OCI-LY3 (cell line): ENCODE measurements at regions not wholly inside any gene's neighbourhood (a gene's known extent, or its start where the extent isn't known, plus 50 kb on each side); places are given as distances from the start of the nearest gene placed in this dataset.

Experiments used
- H2AFZ ChIP-seq: fragments of 200-600, 300-600 bp; shearing (Covaris generic); 2 replicates; pipeline ENCODE4 v1.6.0; 2014; ENCODE audit warnings: antibody characterized with exemption, low read depth, low read length
- H3K27ac ChIP-seq: fragments of 200-600, 300-600 bp; sonication (generic); 2 replicates; pipeline ENCODE4 v1.5.1; 2014; ENCODE audit warnings: mild to moderate bottlenecking, low read length, moderate library complexity, mixed read lengths
- H3K27me3 ChIP-seq: fragments of 200-600, 300-600 bp; sonication (generic); 2 replicates; pipeline ENCODE4 v1.6.1; 2014; ENCODE audit warnings: low read depth, low read length, mixed read lengths
- H3K36me3 ChIP-seq: fragments of 200-600, 300-600 bp; sonication (generic); replicated peaks from 2 replicates; pipeline ENCODE3; 2014; ENCODE audit warnings: low read depth, low read length, mixed read lengths
- H3K4me1 ChIP-seq: fragments of 300-600, 200-600 bp; sonication (generic); 2 replicates; pipeline ENCODE4 v1.6.1; 2014; ENCODE audit warnings: low read length, mixed read lengths
- H3K4me2 ChIP-seq: fragments of 200-600, 300-600 bp; sonication (generic); 2 replicates; pipeline ENCODE4 v1.6.1; 2014; ENCODE audit warnings: low read length, mixed read lengths
- H3K4me3 ChIP-seq: fragments of 300-600, 200-600 bp; sonication (generic); 2 replicates; pipeline ENCODE4 v1.5.1; 2014; ENCODE audit warnings: antibody characterized with exemption, mild to moderate bottlenecking, low read length, moderate library complexity
- H3K79me2 ChIP-seq: fragments of 300-600, 200-600 bp; shearing (Covaris generic); 2 replicates; pipeline ENCODE4 v1.6.1; 2014; ENCODE audit warnings: mild to moderate bottlenecking, low read length, mixed read lengths
- H3K9ac ChIP-seq: fragments of 300-600, 200-600 bp; shearing (Covaris generic); 2 replicates; pipeline ENCODE4 v1.6.0; 2014; ENCODE audit warnings: mild to moderate bottlenecking, low read length, moderate library complexity
- H3K9me3 ChIP-seq: fragments of 200-600, 300-600 bp; shearing (Covaris generic); 2 replicates; pipeline ENCODE4 v1.6.1; 2014; ENCODE audit warnings: low read length, mixed read lengths; ENCODE audit not compliant: insufficient read depth
- H4K20me1 ChIP-seq: fragments of 200-600, 300-600 bp; sonication (generic); 2 replicates; pipeline ENCODE4 v1.6.1; 2016; ENCODE audit warnings: low read length, mixed read lengths; ENCODE audit not compliant: insufficient read depth
- CTCF ChIP-seq: fragments of 200-600, 300-600 bp; sonication (generic); IDR thresholded peaks from 2 replicates; pipeline ENCODE4 v1.5.1; 2014; ENCODE audit warnings: antibody characterized with exemption, low read length, low read depth
- EZH2phosphoT487 ChIP-seq: fragments of 200-600 bp; shearing (Covaris generic); IDR thresholded peaks from 2 replicates; pipeline ENCODE4 v1.6.1; 2018; ENCODE audit warnings: antibody characterized with exemption, mixed run types, low read depth

DNA sequence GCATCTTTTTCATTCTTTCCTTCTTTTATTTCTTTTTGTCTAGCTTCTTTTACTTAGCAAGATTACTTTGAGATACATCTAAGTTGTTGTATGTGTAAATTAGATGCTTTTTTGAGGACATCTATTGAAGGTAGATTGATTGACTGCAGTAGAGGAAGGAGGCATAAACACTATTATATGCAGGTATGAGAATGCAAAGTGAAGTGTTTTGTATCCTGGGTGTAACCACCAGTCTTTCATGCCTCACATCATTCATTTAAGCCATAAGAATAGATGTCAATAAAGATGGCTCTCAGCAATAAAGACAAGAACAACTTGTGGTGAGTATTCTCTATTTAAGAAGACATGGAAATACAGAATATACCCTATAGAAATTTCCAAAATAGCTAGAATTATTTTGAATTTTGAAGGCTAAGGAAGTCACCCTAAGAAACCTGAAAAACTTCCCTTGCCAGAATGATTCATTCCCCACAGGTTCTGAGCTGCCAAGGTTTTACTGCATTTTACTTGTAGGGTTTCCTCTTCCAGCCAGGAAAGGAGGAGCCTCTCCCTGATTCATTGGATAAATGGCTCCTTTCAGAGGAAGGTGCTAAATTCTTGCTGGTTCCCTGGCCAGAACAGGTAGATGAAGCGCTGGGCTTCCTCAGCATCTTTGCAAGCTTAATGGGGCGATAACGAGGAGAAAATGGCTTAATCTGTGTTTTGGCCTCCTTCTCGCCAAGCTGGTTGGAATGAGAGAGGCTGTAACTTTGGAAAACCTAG, 279.8 kb upstream of the SLC14A2 start:
- Histone ChIP-seq H3K9ac (no peak overlapping the region), H3K9me3 (no peaks in the 10 kb centered on the region), H4K20me1 (no peaks in the 10 kb centered on the region), H3K79me2 (no peaks in the 10 kb centered on the region), H3K4me3 (no peak overlapping the region), H2AFZ (no peak overlapping the region), H3K27me3 (peaks cover 61% of the 10 kb centered on the region), H3K27ac (no peak overlapping the region), H3K4me2 (no peak overlapping the region), H3K4me1 (no peaks in the 10 kb centered on the region), H3K36me3 (no peaks in the 10 kb centered on the region)
- TF ChIP-seq EZH2phosphoT487 (no peak), CTCF (no peak)

DNA sequence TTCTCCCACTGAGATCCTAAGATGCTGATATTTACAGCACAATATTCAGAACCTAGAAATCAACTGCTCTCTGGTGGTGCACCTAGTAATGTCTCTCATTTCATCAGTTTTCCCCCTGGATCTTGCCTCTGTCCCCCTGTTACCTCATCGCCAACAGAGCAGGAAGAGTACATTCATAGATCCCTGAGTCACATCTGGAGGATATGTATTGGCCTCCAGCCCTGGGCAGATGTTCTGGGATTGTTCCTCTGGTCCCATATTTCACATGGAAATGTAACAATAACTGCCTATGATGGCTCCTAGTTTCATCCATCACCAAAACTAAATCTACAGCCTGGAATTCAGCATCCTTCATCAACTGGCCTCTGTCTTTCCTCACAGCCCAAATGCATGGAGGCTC, 278.8 kb upstream of the SLC14A2 start:
- Histone ChIP-seq H3K9ac (no peak overlapping the region), H3K9me3 (no peaks in the 10 kb centered on the region), H3K36me3 (no peaks in the 10 kb centered on the region), H3K4me2 (no peak overlapping the region), H3K79me2 (no peaks in the 10 kb centered on the region), H4K20me1 (no peaks in the 10 kb centered on the region), H3K4me3 (no peak overlapping the region), H2AFZ (no peak overlapping the region), H3K27ac (no peak overlapping the region), H3K4me1 (no peaks in the 10 kb centered on the region), H3K27me3 (peaks cover 61% of the 10 kb centered on the region)
- TF ChIP-seq EZH2phosphoT487, result 0 out of 2 replicates have a peak, but pooled peaks have one; percentile 23
- no peak for TF ChIP-seq CTCF

GRCh38 chr18:45337477-45337876, 277.8 kb upstream of the SLC14A2 start:
- no peak for TF ChIP-seq CTCF
- no peak for TF ChIP-seq EZH2phosphoT487
- Histone ChIP-seq H3K4me1 (no peaks in the 10 kb centered on the region), H3K27ac (no peak overlapping the region), H4K20me1 (no peaks in the 10 kb centered on the region), H3K9ac (no peak overlapping the region), H3K79me2 (no peaks in the 10 kb centered on the region), H3K27me3 (peaks cover 65% of the 10 kb centered on the region), H3K9me3 (no peaks in the 10 kb centered on the region), H3K4me3 (no peak overlapping the region), H3K4me2 (no peak overlapping the region), H3K36me3 (no peaks in the 10 kb centered on the region), H2AFZ (no peak overlapping the region)

GRCh38 chr18:45339810-45340550, 275.3 kb upstream of the SLC14A2 start:
- Histone ChIP-seq H3K9me3 (no peaks in the 10 kb centered on the region), H3K27ac (no peak overlapping the region), H4K20me1 (no peaks in the 10 kb centered on the region), H3K4me2 (no peak overlapping the region), H3K79me2 (no peaks in the 10 kb centered on the region), H3K9ac (no peak overlapping the region), H3K4me1 (no peaks in the 10 kb centered on the region), H2AFZ (no peak overlapping the region), H3K27me3 (peaks cover 53% of the 10 kb centered on the region), H3K36me3 (no peaks in the 10 kb centered on the region), H3K4me3 (no peak overlapping the region)
- no peak for TF ChIP-seq CTCF
- TF ChIP-seq EZH2phosphoT487, result no peak
